GM12878 (cell line): ENCODE measurements at regions not wholly inside any gene's neighbourhood (a gene's known extent, or its start where the extent isn't known, plus 50 kb on each side); places are given as distances from the start of the nearest gene placed in this dataset.

Experiments used
- NFYB ChIP-seq: IDR thresholded peaks from 2 replicates; pipeline ENCODE4 v1.6.1; 2011; ENCODE audit warnings: low read depth, mild to moderate bottlenecking, low read length, improper control_type of control experiment, moderate library complexity; ENCODE audit not compliant: insufficient read depth
- RELA ChIP-seq: fragments of 450-650 bp; IDR thresholded peaks from 2 replicates; pipeline ENCODE4 v1.8.0; 2014; ENCODE audit warnings: borderline replicate concordance; ENCODE audit not compliant: partially characterized antibody
- WRNIP1 ChIP-seq: IDR thresholded peaks from 2 replicates; pipeline ENCODE4 v1.6.1; 2011; ENCODE audit warnings: low read depth, low read length, improper control_type of control experiment, borderline replicate concordance
- TF ChIP-seq, protein P1 (sequence below): IDR thresholded peaks from 2 replicates; pipeline ENCODE4 v1.6.1; 2011; ENCODE audit warnings: mild to moderate bottlenecking, low read depth, low read length, moderate library complexity; ENCODE audit not compliant: insufficient replicate concordance
- TF ChIP-seq, protein P2 (sequence below): IDR thresholded peaks from 2 replicates; pipeline ENCODE4 v1.6.1; 2012; ENCODE audit warnings: low read depth, low read length, improper control_type of control experiment
- TF ChIP-seq, protein P3 (sequence below): fragments of 450-650 bp; IDR thresholded peaks from 2 replicates; pipeline ENCODE4 v1.6.1; 2017; ENCODE audit warnings: antibody characterized with exemption, mild to moderate bottlenecking, moderate library complexity
- TF ChIP-seq, protein P4 (sequence below): fragments of 450-650 bp; formaldehyde crosslinking; IDR thresholded peaks from 2 replicates; pipeline ENCODE4 v1.4.0; 2020; ENCODE audit warnings: mild to moderate bottlenecking, moderate library complexity
- TF ChIP-seq, protein P5 (sequence below): IDR thresholded peaks from 2 replicates; pipeline ENCODE4 v1.6.1; 2011; ENCODE audit warnings: low read depth, mild to moderate bottlenecking, low read length, moderate library complexity, borderline replicate concordance; ENCODE audit errors: extremely low read depth

DNA sequence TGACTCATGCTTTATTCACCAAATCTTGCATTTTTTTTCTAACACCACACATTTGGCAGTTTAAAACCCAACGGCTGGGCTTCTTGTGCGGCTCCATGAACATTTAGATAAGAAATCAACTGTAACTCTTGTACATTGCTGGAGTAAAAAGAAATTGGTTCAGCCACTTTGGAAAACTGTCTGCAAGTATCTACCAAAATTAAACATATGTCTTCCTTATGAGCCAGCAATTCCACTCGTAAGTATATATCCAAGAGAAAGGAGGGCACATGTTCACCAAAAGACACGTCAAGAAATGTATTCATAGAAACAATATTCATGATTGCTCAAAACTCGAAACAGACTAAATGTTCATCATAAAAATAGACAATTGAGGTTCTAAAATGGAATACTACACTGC, 291.9 kb upstream of the POU1F1 start (continued):
- TF ChIP-seq, protein P1, sequence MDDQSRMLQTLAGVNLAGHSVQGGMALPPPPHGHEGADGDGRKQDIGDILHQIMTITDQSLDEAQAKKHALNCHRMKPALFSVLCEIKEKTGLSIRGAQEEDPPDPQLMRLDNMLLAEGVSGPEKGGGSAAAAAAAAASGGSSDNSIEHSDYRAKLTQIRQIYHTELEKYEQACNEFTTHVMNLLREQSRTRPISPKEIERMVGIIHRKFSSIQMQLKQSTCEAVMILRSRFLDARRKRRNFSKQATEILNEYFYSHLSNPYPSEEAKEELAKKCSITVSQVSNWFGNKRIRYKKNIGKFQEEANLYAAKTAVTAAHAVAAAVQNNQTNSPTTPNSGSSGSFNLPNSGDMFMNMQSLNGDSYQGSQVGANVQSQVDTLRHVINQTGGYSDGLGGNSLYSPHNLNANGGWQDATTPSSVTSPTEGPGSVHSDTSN, result no peak
- TF ChIP-seq, protein P2, sequence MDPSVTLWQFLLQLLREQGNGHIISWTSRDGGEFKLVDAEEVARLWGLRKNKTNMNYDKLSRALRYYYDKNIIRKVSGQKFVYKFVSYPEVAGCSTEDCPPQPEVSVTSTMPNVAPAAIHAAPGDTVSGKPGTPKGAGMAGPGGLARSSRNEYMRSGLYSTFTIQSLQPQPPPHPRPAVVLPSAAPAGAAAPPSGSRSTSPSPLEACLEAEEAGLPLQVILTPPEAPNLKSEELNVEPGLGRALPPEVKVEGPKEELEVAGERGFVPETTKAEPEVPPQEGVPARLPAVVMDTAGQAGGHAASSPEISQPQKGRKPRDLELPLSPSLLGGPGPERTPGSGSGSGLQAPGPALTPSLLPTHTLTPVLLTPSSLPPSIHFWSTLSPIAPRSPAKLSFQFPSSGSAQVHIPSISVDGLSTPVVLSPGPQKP, result no peak
- TF ChIP-seq, protein P3, sequence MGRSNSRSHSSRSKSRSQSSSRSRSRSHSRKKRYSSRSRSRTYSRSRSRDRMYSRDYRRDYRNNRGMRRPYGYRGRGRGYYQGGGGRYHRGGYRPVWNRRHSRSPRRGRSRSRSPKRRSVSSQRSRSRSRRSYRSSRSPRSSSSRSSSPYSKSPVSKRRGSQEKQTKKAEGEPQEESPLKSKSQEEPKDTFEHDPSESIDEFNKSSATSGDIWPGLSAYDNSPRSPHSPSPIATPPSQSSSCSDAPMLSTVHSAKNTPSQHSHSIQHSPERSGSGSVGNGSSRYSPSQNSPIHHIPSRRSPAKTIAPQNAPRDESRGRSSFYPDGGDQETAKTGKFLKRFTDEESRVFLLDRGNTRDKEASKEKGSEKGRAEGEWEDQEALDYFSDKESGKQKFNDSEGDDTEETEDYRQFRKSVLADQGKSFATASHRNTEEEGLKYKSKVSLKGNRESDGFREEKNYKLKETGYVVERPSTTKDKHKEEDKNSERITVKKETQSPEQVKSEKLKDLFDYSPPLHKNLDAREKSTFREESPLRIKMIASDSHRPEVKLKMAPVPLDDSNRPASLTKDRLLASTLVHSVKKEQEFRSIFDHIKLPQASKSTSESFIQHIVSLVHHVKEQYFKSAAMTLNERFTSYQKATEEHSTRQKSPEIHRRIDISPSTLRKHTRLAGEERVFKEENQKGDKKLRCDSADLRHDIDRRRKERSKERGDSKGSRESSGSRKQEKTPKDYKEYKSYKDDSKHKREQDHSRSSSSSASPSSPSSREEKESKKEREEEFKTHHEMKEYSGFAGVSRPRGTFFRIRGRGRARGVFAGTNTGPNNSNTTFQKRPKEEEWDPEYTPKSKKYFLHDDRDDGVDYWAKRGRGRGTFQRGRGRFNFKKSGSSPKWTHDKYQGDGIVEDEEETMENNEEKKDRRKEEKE, result no peak
- TF ChIP-seq WRNIP1 (no peak), RELA (no peak), NFYB (no peak)
- TF ChIP-seq, protein P4, sequence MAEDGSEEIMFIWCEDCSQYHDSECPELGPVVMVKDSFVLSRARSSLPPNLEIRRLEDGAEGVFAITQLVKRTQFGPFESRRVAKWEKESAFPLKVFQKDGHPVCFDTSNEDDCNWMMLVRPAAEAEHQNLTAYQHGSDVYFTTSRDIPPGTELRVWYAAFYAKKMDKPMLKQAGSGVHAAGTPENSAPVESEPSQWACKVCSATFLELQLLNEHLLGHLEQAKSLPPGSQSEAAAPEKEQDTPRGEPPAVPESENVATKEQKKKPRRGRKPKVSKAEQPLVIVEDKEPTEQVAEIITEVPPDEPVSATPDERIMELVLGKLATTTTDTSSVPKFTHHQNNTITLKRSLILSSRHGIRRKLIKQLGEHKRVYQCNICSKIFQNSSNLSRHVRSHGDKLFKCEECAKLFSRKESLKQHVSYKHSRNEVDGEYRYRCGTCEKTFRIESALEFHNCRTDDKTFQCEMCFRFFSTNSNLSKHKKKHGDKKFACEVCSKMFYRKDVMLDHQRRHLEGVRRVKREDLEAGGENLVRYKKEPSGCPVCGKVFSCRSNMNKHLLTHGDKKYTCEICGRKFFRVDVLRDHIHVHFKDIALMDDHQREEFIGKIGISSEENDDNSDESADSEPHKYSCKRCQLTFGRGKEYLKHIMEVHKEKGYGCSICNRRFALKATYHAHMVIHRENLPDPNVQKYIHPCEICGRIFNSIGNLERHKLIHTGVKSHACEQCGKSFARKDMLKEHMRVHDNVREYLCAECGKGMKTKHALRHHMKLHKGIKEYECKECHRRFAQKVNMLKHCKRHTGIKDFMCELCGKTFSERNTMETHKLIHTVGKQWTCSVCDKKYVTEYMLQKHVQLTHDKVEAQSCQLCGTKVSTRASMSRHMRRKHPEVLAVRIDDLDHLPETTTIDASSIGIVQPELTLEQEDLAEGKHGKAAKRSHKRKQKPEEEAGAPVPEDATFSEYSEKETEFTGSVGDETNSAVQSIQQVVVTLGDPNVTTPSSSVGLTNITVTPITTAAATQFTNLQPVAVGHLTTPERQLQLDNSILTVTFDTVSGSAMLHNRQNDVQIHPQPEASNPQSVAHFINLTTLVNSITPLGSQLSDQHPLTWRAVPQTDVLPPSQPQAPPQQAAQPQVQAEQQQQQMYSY (CRISPR knock-in tag), result no peak
- TF ChIP-seq, protein P5, sequence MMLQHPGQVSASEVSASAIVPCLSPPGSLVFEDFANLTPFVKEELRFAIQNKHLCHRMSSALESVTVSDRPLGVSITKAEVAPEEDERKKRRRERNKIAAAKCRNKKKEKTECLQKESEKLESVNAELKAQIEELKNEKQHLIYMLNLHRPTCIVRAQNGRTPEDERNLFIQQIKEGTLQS, result no peak
